ENCODE measurements at regions not wholly inside any gene's neighbourhood (a gene's known extent, or its start where the extent isn't known, plus 50 kb on each side); places are given as distances from the start of the nearest gene placed in this dataset.

- TF ChIP-seq CTCF (IDR thresholded peaks at IDR 0.05) (no peak), EP300 (IDR thresholded peaks at IDR 0.05) (no peak), POLR2AphosphoS5 (IDR thresholded peaks at IDR 0.05) (no peak), POLR2A (IDR thresholded peaks at IDR 0.05) (no peak)
Measured at GRCh38 chr13:76213423-76213904, 577.3 kb downstream of the LMO7 start.

All from upper lobe of left lung (tissue), 4 donors.